Ishikawa (cell line): ENCODE measurements at regions not wholly inside any gene's neighbourhood (a gene's known extent, or its start where the extent isn't known, plus 50 kb on each side); places are given as distances from the start of the nearest gene placed in this dataset.

Experiments
- CREB1 ChIP-seq: IDR thresholded peaks from 2 replicates; pipeline ENCODE4 v1.6.1; 2012; ENCODE audit warnings: low read depth
- EGR1 ChIP-seq: IDR thresholded peaks from 2 replicates; pipeline ENCODE4 v1.6.1; 2012
- EP300 ChIP-seq: IDR thresholded peaks from 2 replicates; pipeline ENCODE4 v1.6.1; 2012; ENCODE audit warnings: borderline replicate concordance
- FOXM1 ChIP-seq: IDR thresholded peaks from 2 replicates; pipeline ENCODE4 v1.6.1; 2012; ENCODE audit warnings: low read depth, borderline replicate concordance
- RAD21 ChIP-seq: IDR thresholded peaks from 2 replicates; pipeline ENCODE4 v1.6.1; 2012; ENCODE audit warnings: low read depth
- YY1 ChIP-seq: IDR thresholded peaks from 2 replicates; pipeline ENCODE4 v1.6.1; 2012; ENCODE audit warnings: low read depth
- ZBTB7A ChIP-seq: IDR thresholded peaks from 2 replicates; pipeline ENCODE4 v1.6.1; 2012; ENCODE audit warnings: low read depth
- TF ChIP-seq, protein P1 (sequence below): IDR thresholded peaks from 2 replicates; pipeline ENCODE4 v1.6.1; 2012
- TF ChIP-seq, protein P2 (sequence below): IDR thresholded peaks from 2 replicates; pipeline ENCODE4 v1.6.1; 2012; ENCODE audit warnings: low read depth, mild to moderate bottlenecking
- TF ChIP-seq, protein P3 (sequence below): IDR thresholded peaks from 2 replicates; pipeline ENCODE4 v1.6.1; 2012

DNA sequence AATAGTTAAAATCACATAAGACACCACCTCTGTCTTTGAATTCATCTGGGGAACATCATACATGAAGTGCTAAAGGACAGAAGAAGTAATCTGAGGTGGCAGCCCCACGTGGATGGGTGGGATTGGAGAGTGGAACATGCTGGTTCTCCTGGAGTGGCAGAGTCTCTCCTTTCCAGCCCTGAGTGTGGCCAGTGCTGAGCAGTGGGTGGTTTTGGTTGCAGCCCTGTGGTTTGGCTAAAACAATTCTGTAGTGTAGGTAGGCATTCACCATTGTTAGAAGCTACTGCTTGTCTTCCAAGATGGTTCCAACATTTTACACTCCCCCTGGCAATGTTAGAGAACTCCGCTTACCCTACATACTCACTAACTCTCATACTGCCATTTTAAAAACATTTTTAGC, 396.4 kb upstream of the MEX3C start:
- TF ChIP-seq, protein P1, sequence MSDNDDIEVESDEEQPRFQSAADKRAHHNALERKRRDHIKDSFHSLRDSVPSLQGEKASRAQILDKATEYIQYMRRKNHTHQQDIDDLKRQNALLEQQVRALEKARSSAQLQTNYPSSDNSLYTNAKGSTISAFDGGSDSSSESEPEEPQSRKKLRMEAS, result no peak
- TF ChIP-seq RAD21, result no peak
- TF ChIP-seq, protein P2, sequence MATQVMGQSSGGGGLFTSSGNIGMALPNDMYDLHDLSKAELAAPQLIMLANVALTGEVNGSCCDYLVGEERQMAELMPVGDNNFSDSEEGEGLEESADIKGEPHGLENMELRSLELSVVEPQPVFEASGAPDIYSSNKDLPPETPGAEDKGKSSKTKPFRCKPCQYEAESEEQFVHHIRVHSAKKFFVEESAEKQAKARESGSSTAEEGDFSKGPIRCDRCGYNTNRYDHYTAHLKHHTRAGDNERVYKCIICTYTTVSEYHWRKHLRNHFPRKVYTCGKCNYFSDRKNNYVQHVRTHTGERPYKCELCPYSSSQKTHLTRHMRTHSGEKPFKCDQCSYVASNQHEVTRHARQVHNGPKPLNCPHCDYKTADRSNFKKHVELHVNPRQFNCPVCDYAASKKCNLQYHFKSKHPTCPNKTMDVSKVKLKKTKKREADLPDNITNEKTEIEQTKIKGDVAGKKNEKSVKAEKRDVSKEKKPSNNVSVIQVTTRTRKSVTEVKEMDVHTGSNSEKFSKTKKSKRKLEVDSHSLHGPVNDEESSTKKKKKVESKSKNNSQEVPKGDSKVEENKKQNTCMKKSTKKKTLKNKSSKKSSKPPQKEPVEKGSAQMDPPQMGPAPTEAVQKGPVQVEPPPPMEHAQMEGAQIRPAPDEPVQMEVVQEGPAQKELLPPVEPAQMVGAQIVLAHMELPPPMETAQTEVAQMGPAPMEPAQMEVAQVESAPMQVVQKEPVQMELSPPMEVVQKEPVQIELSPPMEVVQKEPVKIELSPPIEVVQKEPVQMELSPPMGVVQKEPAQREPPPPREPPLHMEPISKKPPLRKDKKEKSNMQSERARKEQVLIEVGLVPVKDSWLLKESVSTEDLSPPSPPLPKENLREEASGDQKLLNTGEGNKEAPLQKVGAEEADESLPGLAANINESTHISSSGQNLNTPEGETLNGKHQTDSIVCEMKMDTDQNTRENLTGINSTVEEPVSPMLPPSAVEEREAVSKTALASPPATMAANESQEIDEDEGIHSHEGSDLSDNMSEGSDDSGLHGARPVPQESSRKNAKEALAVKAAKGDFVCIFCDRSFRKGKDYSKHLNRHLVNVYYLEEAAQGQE, result no peak
- TF ChIP-seq YY1, result no peak
- no peak for TF ChIP-seq EGR1
- no peak for TF ChIP-seq ZBTB7A
- no peak for TF ChIP-seq CREB1
- no peak for TF ChIP-seq EP300
- no peak for TF ChIP-seq FOXM1
- TF ChIP-seq, protein P3, sequence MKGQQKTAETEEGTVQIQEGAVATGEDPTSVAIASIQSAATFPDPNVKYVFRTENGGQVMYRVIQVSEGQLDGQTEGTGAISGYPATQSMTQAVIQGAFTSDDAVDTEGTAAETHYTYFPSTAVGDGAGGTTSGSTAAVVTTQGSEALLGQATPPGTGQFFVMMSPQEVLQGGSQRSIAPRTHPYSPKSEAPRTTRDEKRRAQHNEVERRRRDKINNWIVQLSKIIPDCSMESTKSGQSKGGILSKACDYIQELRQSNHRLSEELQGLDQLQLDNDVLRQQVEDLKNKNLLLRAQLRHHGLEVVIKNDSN, result no peak
